GM12878 (cell line): ENCODE measurements at regions not wholly inside any gene's neighbourhood (a gene's known extent, or its start where the extent isn't known, plus 50 kb on each side); places are given as distances from the start of the nearest gene placed in this dataset.

Source experiments
- BCLAF1 ChIP-seq: fragments of 450-650 bp; IDR thresholded peaks from 2 replicates; pipeline ENCODE4 v1.6.1; 2017; ENCODE audit warnings: antibody characterized with exemption, mild to moderate bottlenecking, moderate library complexity
- CREM ChIP-seq: IDR thresholded peaks from 2 replicates; pipeline ENCODE4 v1.6.1; 2014; ENCODE audit warnings: antibody characterized with exemption, low read depth
- IRF3 ChIP-seq: fragments of 450-650 bp; IDR thresholded peaks from 2 replicates; pipeline ENCODE4 v1.6.1; 2014; ENCODE audit warnings: mild to moderate bottlenecking
- MYB ChIP-seq: fragments of 150-350 bp; IDR thresholded peaks from 2 replicates; pipeline ENCODE4 v1.6.1; 2014; ENCODE audit warnings: mild to moderate bottlenecking, low read depth, low read length, borderline replicate concordance
- NKRF ChIP-seq: fragments of 450-650 bp; conservative IDR thresholded peaks from 2 replicates; pipeline ENCODE4 v1.6.1; 2017; ENCODE audit warnings: mild to moderate bottlenecking, moderate library complexity
- SREBF2 ChIP-seq: IDR thresholded peaks from 2 replicates; pipeline ENCODE4 v1.6.1; 2012; ENCODE audit warnings: mild to moderate bottlenecking, low read length

- TF ChIP-seq NKRF (no peak), CREM (no peak), IRF3 (no peak), BCLAF1 (no peak), SREBF2 (no peak), MYB (no peak)
These were observed 108.7 kb upstream of the DUSP10 start (continued) for GRCh38 chr1:221850470-221851187.
